Activated CD8-positive, alpha-beta memory T cell treated with anti-CD3 and anti-CD28 coated beads for 4 hours (primary cell): ENCODE measurements at regions not wholly inside any gene's neighbourhood (a gene's known extent, or its start where the extent isn't known, plus 50 kb on each side); places are given as distances from the start of the nearest gene placed in this dataset.

ENCODE experiments used
- DNase-seq, 2 donors: peaks; one replicate each; pipeline ENCODE4 v3.0.0-alpha.2; 2020; ENCODE audit warnings: low read depth in 2 of 2

- no peak for DNase-seq
These were observed 57.1 kb upstream of the NKX1-1 start for GRCh38 chr4:1463088-1463926.

GRCh38 chr4:1462768-1463075 is 56.5 kb upstream of the NKX1-1 start:
- DNase-seq, result no peak

GRCh38 chr4:1462009-1462767 is 55.9 kb upstream of the NKX1-1 start:
- DNase-seq, result no peak

GRCh38 chr4:1460967-1461868 is 55.0 kb upstream of the NKX1-1 start:
- no peak for DNase-seq

- no peak for DNase-seq
These were observed 53.7 kb upstream of the NKX1-1 start for GRCh38 chr4:1459722-1460511.

- no peak for DNase-seq
These were observed 53.0 kb upstream of the NKX1-1 start for GRCh38 chr4:1459081-1459721.

- no peak for DNase-seq
These were observed 52.3 kb upstream of the NKX1-1 start for GRCh38 chr4:1458581-1458980.
